Activated CD8-positive, alpha-beta memory T cell treated with anti-CD3 and anti-CD28 coated beads for 36 hours (primary cell): ENCODE measurements at regions not wholly inside any gene's neighbourhood (a gene's known extent, or its start where the extent isn't known, plus 50 kb on each side); places are given as distances from the start of the nearest gene placed in this dataset.

Experiments
- CTCF ChIA-PET: fragments of 350-600 bp; sonication (Branson Sonifier 250); formaldehyde crosslinking; loops from one replicate; lab custom pipeline; 2021; ENCODE audit warnings: antibody characterized with exemption; lab: Charles Lee
- POLR2A ChIA-PET: fragments of 350-600 bp; sonication (Branson Sonifier 250); formaldehyde crosslinking; loops from one replicate; lab custom pipeline; 2021; ENCODE audit warnings: antibody characterized with exemption; lab: Charles Lee

- CTCF ChIA-PET = no interaction called here
- POLR2A ChIA-PET = no interaction called here
Observed at GRCh38 chr12:3336606-3337311, 154.2 kb upstream of the PRMT8 start.

- ChIA-PET CTCF (no interaction called here), POLR2A (no interaction called here)
Observed at GRCh38 chr12:3337944-3338343, 153.1 kb upstream of the PRMT8 start.

DNA sequence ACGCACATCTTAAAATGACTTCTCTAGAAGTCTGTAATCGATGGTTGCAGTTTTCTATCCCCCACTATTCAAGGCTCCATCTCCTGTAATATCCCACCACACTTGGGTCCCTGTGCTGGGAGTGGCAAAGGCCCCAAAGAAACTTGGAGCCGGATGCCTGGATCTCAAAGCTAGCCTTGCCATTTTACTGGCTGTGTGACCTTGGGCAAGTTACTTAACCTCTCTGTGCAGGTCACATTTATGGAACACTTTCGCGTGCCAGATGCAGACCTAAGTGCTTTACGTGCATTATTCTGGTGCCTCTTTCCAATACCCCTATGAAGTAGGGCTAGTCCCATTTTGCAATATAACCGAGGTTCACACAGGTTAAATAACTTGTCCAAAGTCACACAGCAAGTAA is 151.8 kb upstream of the PRMT8 start:
- CTCF ChIA-PET = no interaction called here

DNA sequence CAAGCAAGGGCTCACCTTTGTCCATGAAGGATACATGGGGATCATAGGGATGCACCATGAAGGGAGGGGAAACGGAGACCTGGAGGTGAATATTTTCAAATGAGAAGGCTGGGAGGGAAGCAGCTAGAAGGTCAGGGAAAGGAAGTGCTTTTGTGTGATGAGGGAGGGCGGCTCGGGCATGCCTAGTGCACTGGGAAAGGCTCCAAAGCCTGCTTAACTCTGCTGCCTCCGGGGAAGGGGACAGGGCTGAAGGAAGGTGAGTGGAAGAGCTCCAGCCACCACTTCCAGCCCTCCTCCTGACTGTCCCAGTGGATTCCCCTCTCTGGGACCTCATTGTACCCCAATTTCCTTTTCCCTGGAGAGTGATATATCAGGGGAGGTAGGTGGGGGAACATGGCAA is 149.4 kb upstream of the PRMT8 start:
- CTCF ChIA-PET = interaction anchor here (0.7 to 1.3 kb wide), 2 partner anchors 41 to 462 kb away, joined by 3 to 4 read pairs; no protein-coding TSS in a partner anchor

More for the DNA sequence above, 151.8 kb upstream of the PRMT8 start:
- POLR2A ChIA-PET = no interaction called here

DNA sequence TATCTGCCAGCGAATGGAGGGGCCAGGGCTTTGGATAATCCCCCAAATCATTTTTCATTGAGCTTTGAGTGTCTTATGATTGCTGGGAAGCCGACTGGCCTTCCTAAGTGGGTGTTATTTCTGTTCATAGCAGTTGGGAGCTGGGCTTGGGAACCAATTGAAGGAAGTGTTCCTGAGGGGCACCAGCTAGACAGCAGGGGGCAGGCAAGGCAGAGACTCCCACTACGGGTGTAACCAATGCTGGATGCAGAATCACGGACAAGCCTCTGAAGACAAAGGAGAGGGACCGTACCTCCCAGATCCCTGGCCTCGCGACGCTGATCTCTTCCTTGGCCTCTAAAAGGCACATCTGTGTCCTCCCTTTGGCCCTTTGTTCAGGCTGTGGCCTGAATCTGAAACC is 149.0 kb upstream of the PRMT8 start:
- CTCF ChIA-PET = interaction anchor here (0.7 to 1.3 kb wide), 2 partner anchors 42 to 462 kb away, joined by 3 to 4 read pairs; no protein-coding TSS in a partner anchor
- POLR2A ChIA-PET = no interaction called here

More for the DNA sequence above, 149.4 kb upstream of the PRMT8 start:
- POLR2A ChIA-PET = no interaction called here

DNA sequence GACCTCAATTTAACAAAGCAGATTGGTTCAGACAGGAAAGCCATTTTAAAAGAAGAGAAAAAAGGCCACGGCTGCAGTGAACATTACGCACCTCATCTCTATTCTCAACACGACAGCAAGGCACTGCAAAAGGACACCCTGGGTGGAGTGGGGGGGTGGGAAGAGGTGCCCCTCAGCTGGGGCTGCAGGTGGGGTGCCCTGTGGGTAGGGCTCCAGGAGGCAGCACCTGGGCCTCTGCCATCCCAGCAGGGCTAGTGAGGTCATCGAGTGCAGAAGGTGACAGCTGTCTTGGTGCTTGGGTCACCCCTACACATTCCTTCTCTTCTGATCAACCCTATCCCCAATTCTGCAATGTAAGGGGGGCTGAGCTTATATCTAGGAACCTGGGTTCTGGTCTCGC is 142.9 kb upstream of the PRMT8 start:
- CTCF ChIA-PET = no interaction called here
- POLR2A ChIA-PET = no interaction called here

- POLR2A ChIA-PET = no interaction called here
- CTCF ChIA-PET = no interaction called here
Observed at GRCh38 chr12:3350432-3350831, 140.6 kb upstream of the PRMT8 start.

GRCh38 chr12:3351731-3352130 is 139.3 kb upstream of the PRMT8 start:
- CTCF ChIA-PET = interaction anchor here (0.6 kb wide), 1 partner anchor 51 kb away, joined by 3 read pairs; no protein-coding TSS in a partner anchor
- POLR2A ChIA-PET = no interaction called here

- CTCF ChIA-PET = interaction anchor here (0.6 kb wide), 1 partner anchor 52 kb away, joined by 3 read pairs; no protein-coding TSS in a partner anchor
- POLR2A ChIA-PET = no interaction called here
Observed at GRCh38 chr12:3352230-3352629, 138.8 kb upstream of the PRMT8 start.

DNA sequence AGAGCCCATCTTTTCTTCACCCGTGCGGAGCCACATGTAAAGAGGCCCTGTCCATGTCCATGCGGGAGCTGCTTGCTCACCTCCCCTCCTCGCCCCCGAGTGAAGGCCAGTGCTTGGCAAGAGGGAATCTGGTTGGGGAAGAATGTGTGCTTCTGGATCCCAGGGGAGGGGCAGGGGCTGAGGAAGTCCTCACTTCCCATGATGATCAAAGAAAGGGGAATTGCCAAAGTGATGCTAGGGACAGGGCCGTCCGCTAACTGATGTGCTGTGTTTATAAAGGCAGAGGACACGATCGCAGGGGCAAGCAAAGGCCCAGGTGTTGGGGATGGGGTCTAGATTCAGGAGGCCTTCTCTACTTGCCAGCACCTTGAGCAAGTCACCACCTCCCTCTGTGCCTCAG is 137.4 kb upstream of the PRMT8 start:
- ChIA-PET POLR2A (no interaction called here), CTCF (no interaction called here)

GRCh38 chr12:3354586-3354985 is 136.4 kb upstream of the PRMT8 start:
- POLR2A ChIA-PET = no interaction called here
- CTCF ChIA-PET = no interaction called here

DNA sequence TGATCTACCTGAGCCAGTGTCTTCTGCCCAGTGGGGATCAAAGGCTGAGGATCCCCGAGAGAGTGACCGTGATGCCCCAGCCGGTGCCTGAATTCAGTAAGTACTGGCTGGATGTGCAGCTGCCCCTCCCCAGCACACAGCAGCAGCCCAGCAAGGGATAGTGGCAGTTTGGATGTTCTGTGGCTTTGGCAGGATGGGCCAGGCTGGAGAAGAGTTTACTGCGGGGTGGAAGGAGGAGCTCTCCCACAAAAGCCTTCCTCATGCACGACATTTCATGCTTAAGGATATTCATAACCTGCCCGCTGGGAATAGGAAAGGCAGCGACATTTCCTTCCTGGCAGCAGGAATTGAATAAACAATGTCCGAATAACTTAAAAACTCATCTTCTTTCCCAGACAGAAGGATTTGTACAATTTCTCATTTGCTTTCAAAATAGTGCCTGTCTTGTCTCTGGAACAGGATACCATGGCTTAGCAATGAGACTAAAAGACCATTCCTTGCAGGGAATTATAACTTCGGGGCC is 135.6 kb upstream of the PRMT8 start:
- POLR2A ChIA-PET = interaction anchor here (0.6 kb wide), 1 partner anchor 684 kb away, joined by 3 read pairs; no protein-coding TSS in a partner anchor
- CTCF ChIA-PET = no interaction called here

DNA sequence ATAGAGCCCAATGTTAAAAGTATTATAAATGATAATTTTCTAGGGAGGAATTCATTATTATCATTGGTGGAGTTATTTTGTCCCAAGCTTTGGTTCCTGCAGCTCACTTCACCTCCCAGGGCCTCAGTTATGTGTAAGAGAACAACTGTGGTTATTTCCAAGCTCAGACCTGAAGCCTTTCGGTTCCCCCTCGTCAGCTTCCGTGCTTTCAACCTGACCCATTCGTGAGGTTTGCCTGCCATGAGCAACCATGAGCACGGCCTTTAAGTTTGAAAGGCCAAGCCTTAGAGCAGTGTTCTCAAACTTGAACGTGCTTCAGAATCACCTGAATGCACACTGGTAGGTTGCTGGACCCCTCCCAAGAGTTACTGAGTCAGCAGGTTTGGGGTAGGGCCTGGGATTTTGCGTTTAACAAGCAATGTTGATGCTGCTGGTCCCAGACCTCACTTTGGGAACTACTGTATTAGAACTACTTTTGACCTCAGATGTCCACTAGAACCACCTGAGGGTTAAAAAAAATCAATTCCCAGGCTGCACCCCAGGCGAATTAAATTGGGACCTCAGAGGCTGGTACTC is 133.0 kb upstream of the PRMT8 start:
- CTCF ChIA-PET = no interaction called here
- POLR2A ChIA-PET = no interaction called here

DNA sequence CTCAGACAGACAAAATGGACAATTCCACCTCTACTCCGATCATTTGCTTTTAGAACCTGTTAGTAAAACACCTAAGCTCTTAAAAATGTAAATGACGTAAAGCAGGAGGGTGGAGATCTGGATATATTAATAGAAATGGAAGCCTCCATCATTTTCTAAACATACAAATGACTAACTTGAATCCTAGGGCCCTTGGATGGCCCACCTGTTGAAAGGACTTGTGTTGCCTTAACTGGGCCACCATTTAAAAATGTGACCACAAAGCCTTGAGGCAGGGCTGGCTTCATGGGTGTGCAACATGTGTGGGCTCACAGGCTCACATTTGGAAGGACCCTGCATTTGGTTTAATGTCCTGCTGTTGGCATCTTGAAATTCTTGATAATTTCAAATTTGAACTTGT is 131.5 kb upstream of the PRMT8 start:
- POLR2A ChIA-PET = no interaction called here
- CTCF ChIA-PET = no interaction called here

DNA sequence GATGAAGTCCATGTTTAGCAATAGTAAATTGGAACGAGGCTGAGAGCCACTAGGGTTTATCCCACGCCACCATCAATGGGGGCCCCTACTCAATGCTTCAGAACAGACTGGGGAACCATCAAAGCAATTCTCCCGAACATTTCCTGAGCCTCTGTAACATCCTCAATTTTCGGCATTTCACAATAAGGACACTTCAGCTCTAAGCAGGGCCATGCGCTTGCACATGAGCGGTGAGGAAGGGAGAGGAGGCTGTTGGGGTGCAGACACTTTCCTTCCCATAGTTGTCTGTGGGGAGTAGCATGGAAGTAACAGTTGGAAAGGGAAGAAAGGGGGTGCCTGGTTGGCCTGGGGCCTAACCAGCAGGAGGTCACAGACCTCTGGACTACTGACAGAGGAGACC is 129.9 kb upstream of the PRMT8 start:
- CTCF ChIA-PET = no interaction called here
- POLR2A ChIA-PET = no interaction called here

DNA sequence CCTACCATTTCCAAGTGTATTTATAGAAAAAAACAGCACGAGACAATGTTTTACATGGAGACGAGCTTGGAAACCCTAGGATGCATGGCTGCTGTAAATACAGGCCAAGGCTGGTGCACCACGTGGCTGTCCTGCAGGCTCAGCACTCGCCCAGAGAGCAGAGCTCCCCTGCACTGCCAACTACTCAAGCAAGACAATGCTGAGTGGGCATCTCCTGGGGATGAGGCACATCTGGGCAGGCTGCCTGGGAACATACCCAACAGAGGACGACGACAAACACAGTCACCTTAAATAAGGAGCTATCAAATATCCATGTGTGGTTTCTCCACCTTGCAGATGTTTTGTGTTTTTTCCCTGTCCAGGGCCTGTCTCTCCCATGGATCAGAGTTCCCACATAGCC is 128.3 kb upstream of the PRMT8 start:
- ChIA-PET CTCF (no interaction called here), POLR2A (no interaction called here)

DNA sequence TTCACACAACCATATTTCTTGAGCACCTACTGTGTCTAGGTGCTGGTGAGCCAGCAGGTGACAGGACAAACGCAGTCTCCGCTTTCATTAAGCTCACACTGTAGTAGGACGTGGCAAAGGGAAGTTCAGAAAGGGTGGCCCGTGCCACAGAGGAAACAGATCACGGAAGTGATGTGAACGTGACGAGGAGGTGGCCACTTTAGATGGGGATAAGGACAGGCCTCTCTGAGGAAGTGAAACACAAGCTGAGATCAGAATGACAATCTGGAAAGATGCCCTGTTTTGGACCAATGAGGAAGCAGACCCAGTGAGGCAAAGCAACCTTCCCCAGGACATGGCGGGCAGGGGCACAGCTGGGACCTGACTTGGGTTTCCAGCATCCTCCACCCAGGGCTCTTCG is 127.4 kb upstream of the PRMT8 start:
- ChIA-PET POLR2A (no interaction called here), CTCF (no interaction called here)

DNA sequence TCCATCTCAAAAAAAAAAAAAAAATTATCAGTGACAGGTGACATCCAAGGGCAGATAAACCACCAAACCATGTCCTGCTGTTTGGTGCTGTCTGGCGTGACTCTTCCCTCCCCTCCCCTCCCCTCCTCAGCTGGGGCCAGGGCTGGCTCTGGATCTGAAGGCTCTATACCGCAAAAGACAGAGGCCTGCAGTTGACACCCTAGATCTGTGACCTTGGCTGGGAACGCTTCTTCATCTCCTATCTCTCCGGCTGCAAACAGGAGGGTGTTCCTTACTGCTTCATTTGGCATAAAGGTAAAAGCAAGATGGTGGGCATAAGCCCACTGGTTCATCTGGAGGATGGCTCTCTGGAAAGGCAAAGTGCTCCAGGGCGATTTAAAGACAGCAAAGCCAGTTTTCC is 126.8 kb upstream of the PRMT8 start:
- CTCF ChIA-PET = no interaction called here
- POLR2A ChIA-PET = no interaction called here

DNA sequence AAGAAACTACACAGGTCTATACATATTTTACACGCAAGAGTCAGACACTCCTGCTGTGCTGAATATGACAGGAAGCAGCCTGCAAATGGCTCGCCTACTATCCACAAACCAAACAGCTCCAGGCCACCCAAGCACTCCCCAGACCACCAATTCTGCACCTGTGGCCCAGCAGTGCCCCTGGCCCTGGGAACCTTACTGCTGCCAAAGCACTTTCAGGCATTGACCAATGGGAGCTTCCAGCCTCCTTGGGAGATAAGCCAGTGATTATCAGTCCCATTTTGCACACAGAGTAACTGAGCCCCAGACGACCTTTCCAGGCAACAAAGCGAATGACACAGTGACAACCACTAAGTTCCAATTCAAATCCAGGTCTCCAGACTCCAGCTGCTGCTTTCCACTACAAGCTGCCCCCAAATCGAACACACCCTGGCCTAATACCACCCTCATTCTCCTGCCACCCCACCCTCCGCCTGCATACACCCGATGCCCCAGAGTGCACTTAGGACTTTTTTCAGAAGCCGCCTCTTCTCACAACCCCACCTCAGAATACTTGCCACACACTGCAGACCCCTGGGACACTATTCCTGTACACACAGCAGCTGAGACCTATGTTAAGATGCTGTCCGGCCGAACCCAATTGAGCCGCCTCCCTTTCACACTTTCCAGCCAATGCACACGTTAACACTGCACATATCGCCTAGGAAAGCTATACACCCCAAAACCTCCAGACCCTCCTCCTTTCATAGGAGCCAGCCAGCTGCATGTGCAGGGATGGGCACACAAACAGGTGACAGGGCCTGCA is 126.1 kb upstream of the PRMT8 start:
- ChIA-PET CTCF (no interaction called here), POLR2A (no interaction called here)
